Activated CD4-positive, alpha-beta T cell treated with anti-CD3 and anti-CD28 coated beads, Interleukin-2, amount 10 ng/mL, durations not matched to agents 24 days and 14 days (primary cell): ENCODE measurements at regions not wholly inside any gene's neighbourhood (a gene's known extent, or its start where the extent isn't known, plus 50 kb on each side); places are given as distances from the start of the nearest gene placed in this dataset.

Experiments
- DNase-seq: peaks from one replicate; pipeline ENCODE4 v3.0.0; 2022
- H3K27ac Mint-ChIP-seq: one replicate; pipeline ENCODE4 v1.8.0; 2022; ENCODE audit warnings: mild to moderate bottlenecking, mixed read lengths
- H3K27me3 Mint-ChIP-seq: one replicate; pipeline ENCODE4 v1.8.0; 2022; ENCODE audit warnings: mixed read lengths
- H3K36me3 Mint-ChIP-seq: one replicate; pipeline ENCODE4 v1.8.0; 2022; ENCODE audit warnings: low read depth, mild to moderate bottlenecking, mixed read lengths
- H3K4me1 Mint-ChIP-seq: one replicate; pipeline ENCODE4 v1.8.0; 2021; ENCODE audit warnings: mixed read lengths
- H3K4me3 Mint-ChIP-seq: one replicate; pipeline ENCODE4 v1.8.0; 2022; ENCODE audit warnings: mild to moderate bottlenecking, moderate library complexity, mixed read lengths
- H3K9me3 Mint-ChIP-seq: one replicate; pipeline ENCODE4 v1.8.0; 2021; ENCODE audit warnings: mixed read lengths
- intact Hi-C: fragments of 100-400 bp; cut with micrococcal nuclease; formaldehyde crosslinking; loops from one replicate; pipeline ENCODE4 v1.15.1; 2023

DNA sequence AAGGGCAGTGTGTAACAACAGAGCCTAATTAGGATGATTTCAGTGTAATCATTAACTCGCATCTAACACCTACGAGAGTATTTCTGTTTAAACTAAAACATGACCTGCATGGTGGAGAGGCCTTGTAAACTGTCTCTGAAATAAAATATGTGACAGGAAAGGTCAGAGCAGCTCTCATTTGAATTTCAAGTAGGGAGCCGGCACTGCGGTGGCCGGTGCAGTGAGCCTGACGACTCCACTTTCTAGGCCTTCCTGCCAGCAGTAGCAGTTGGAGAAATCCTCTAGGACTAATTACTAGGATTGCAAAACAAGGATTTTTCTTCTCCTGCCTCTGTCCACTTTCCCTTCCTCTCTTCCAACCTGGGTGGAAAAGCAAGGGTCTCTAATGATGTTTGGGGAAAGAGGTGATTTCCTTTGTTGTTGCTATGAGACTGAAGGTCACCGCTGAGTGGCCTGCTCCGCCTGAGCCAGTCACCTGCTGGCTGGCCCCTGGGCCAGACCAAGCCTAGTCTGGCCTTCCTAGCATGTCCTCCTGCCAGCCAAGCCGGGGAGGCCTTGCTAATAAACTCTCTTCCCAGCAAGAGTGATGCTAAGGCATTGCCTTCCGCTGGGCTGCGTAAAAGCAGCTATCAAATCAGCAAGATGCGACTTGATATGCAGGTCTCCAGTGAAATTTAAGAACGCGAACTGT lies 245.7 kb downstream of the PSAT1 start:
- no peaks in the 10 kb centered on the region for H3K9me3 Mint-ChIP-seq
- H3K4me3 Mint-ChIP-seq: no peak overlapping the region
- H3K27me3 Mint-ChIP-seq: no peaks in the 10 kb centered on the region
- no peak for DNase-seq
- no peak overlapping the region for H3K27ac Mint-ChIP-seq
- H3K4me1 Mint-ChIP-seq: no peaks in the 10 kb centered on the region
- intact Hi-C loops: no loop called here
- no peaks in the 10 kb centered on the region for H3K36me3 Mint-ChIP-seq

DNA sequence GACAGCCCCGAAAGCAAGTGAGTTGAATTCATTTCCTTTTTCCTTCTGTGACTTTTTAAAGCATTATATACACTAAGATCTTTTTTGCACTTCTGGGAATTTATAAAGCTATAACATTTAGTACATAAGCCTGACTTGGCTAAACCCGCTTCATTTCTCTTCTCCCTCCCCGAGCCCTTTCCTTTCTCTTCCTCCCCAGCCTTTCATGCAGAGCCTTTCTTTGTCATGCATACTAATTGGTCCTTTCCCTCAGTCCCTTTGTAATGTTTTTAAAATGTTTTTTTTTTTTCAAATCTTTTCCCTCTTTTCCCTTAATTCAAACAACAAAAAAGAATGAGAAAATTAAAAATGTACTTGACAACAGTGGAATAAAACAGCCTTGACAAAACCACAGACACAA lies 246.4 kb downstream of the PSAT1 start:
- intact Hi-C loops: no loop called here
- H3K27ac Mint-ChIP-seq: no peak overlapping the region
- no peaks in the 10 kb centered on the region for H3K36me3 Mint-ChIP-seq
- no peak for DNase-seq
- no peaks in the 10 kb centered on the region for H3K9me3 Mint-ChIP-seq
- H3K4me1 Mint-ChIP-seq: no peaks in the 10 kb centered on the region
- H3K4me3 Mint-ChIP-seq: no peak overlapping the region
- H3K27me3 Mint-ChIP-seq: no peaks in the 10 kb centered on the region

GRCh38 chr9:78544230-78544629 lies 247.3 kb downstream of the PSAT1 start:
- H3K4me1 Mint-ChIP-seq: no peaks in the 10 kb centered on the region
- intact Hi-C loops: no loop called here
- no peaks in the 10 kb centered on the region for H3K27me3 Mint-ChIP-seq

GRCh38 chr9:78547831-78548230 lies 250.9 kb downstream of the PSAT1 start:
- Mint-ChIP-seq H3K4me3 (no peak overlapping the region), H3K9me3 (no peaks in the 10 kb centered on the region), H3K36me3 (no peaks in the 10 kb centered on the region), H3K27ac (no peak overlapping the region), H3K4me1 (no peaks in the 10 kb centered on the region), H3K27me3 (no peaks in the 10 kb centered on the region)
- intact Hi-C loops: no loop called here
- no peak for DNase-seq

More at GRCh38 chr9:78544230-78544629, 247.3 kb downstream of the PSAT1 start:
- DNase-seq: no peak
- no peak overlapping the region for H3K27ac Mint-ChIP-seq
- no peak overlapping the region for H3K4me3 Mint-ChIP-seq
- H3K9me3 Mint-ChIP-seq: no peaks in the 10 kb centered on the region
- H3K36me3 Mint-ChIP-seq: no peaks in the 10 kb centered on the region

- Mint-ChIP-seq H3K4me1 (no peaks in the 10 kb centered on the region), H3K36me3 (no peaks in the 10 kb centered on the region), H3K9me3 (no peaks in the 10 kb centered on the region), H3K4me3 (no peak overlapping the region), H3K27me3 (no peaks in the 10 kb centered on the region), H3K27ac (no peak overlapping the region)
- DNase-seq: no peak
- intact Hi-C loops: no loop called here
Observed at GRCh38 chr9:78548670-78549069, 251.7 kb downstream of the PSAT1 start.

GRCh38 chr9:78549711-78550110 lies 252.8 kb downstream of the PSAT1 start:
- H3K27me3 Mint-ChIP-seq: no peaks in the 10 kb centered on the region
- H3K4me1 Mint-ChIP-seq: no peaks in the 10 kb centered on the region
- DNase-seq: no peak
- H3K27ac Mint-ChIP-seq: no peak overlapping the region
- no peaks in the 10 kb centered on the region for H3K9me3 Mint-ChIP-seq
- H3K36me3 Mint-ChIP-seq: no peaks in the 10 kb centered on the region
- no peak overlapping the region for H3K4me3 Mint-ChIP-seq
- intact Hi-C loops: no loop called here

GRCh38 chr9:78552802-78553201 lies 255.9 kb downstream of the PSAT1 start:
- H3K36me3 Mint-ChIP-seq: no peaks in the 10 kb centered on the region
- no peak overlapping the region for H3K27ac Mint-ChIP-seq
- intact Hi-C loops: no loop called here

GRCh38 chr9:78557540-78557939 lies 260.6 kb downstream of the PSAT1 start:
- Mint-ChIP-seq H3K27ac (no peak overlapping the region), H3K9me3 (no peaks in the 10 kb centered on the region), H3K4me1 (no peaks in the 10 kb centered on the region), H3K27me3 (no peaks in the 10 kb centered on the region), H3K36me3 (no peaks in the 10 kb centered on the region), H3K4me3 (no peak overlapping the region)
- DNase-seq: no peak
- intact Hi-C loops: no loop called here

More at GRCh38 chr9:78552802-78553201, 255.9 kb downstream of the PSAT1 start:
- Mint-ChIP-seq H3K9me3 (no peaks in the 10 kb centered on the region), H3K4me1 (no peaks in the 10 kb centered on the region), H3K27me3 (no peaks in the 10 kb centered on the region), H3K4me3 (no peak overlapping the region)
- no peak for DNase-seq

- DNase-seq: no peak
- Mint-ChIP-seq H3K9me3 (no peaks in the 10 kb centered on the region), H3K4me1 (no peaks in the 10 kb centered on the region), H3K36me3 (no peaks in the 10 kb centered on the region), H3K27ac (no peak overlapping the region), H3K4me3 (no peak overlapping the region), H3K27me3 (no peaks in the 10 kb centered on the region)
- intact Hi-C loops: no loop called here
Observed at GRCh38 chr9:78559449-78559885, 262.5 kb downstream of the PSAT1 start.

- H3K9me3 Mint-ChIP-seq: no peaks in the 10 kb centered on the region
- no peaks in the 10 kb centered on the region for H3K27me3 Mint-ChIP-seq
- no peak overlapping the region for H3K4me3 Mint-ChIP-seq
- no peaks in the 10 kb centered on the region for H3K36me3 Mint-ChIP-seq
- H3K4me1 Mint-ChIP-seq: no peaks in the 10 kb centered on the region
- intact Hi-C loops: no loop called here
- H3K27ac Mint-ChIP-seq: no peak overlapping the region
- DNase-seq: no peak
Observed at GRCh38 chr9:78562021-78562420, 265.1 kb downstream of the PSAT1 start.

- no peak for DNase-seq
- Mint-ChIP-seq H3K27me3 (no peaks in the 10 kb centered on the region), H3K27ac (no peak overlapping the region), H3K4me1 (no peaks in the 10 kb centered on the region), H3K36me3 (no peaks in the 10 kb centered on the region), H3K4me3 (no peak overlapping the region), H3K9me3 (no peaks in the 10 kb centered on the region)
- intact Hi-C loops: no loop called here
Observed at GRCh38 chr9:78563269-78563668, 266.3 kb downstream of the PSAT1 start.

DNA sequence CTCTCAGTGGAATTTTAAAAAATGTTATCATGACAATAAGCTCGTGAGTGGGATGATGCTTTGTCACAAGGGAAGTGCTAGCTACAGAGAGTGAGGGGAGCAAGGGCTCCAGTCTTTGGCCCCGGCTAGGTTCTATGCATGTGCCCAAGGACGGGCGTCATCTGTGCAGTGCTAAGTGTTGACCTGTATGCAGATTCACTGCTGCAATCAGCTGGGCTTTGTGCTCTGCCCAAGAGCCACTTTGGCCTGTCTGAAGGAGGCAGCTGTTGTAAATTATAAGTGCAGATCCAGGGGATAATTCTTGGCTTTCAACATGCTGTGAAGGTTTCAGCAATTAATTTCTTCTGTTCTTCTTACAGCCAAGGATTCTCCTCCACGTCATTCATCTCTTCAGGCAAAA lies 268.6 kb downstream of the PSAT1 start:
- H3K27me3 Mint-ChIP-seq: no peaks in the 10 kb centered on the region
- DNase-seq: no peak
- H3K9me3 Mint-ChIP-seq: no peaks in the 10 kb centered on the region
- H3K36me3 Mint-ChIP-seq: no peaks in the 10 kb centered on the region
- no peak overlapping the region for H3K4me3 Mint-ChIP-seq
- intact Hi-C loops: no loop called here
- no peak overlapping the region for H3K27ac Mint-ChIP-seq
- H3K4me1 Mint-ChIP-seq: no peaks in the 10 kb centered on the region

DNA sequence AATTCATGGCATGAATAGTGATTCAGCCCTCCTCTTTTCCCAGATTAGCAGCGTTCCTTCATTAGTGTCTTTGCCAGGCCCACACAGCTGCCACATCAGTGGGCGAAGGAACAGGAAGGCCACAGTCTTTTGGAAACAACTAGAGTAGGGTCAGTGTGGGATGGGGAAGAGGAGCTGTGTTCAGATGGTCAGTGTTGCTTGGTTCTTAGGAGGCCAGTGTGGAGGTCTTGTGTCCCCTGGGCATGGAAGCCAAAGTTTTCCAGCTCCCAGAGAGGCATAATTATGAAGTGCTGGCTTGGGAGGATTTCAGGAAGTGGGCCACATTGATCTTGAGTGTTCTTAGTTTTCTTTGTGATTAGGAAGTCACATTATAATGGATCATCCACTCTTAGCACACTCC lies 269.6 kb downstream of the PSAT1 start:
- H3K27me3 Mint-ChIP-seq: no peaks in the 10 kb centered on the region
- intact Hi-C loops: no loop called here
- no peaks in the 10 kb centered on the region for H3K9me3 Mint-ChIP-seq
- H3K4me1 Mint-ChIP-seq: no peaks in the 10 kb centered on the region
- no peak for DNase-seq
- no peaks in the 10 kb centered on the region for H3K36me3 Mint-ChIP-seq
- H3K4me3 Mint-ChIP-seq: no peak overlapping the region
- H3K27ac Mint-ChIP-seq: no peak overlapping the region

DNA sequence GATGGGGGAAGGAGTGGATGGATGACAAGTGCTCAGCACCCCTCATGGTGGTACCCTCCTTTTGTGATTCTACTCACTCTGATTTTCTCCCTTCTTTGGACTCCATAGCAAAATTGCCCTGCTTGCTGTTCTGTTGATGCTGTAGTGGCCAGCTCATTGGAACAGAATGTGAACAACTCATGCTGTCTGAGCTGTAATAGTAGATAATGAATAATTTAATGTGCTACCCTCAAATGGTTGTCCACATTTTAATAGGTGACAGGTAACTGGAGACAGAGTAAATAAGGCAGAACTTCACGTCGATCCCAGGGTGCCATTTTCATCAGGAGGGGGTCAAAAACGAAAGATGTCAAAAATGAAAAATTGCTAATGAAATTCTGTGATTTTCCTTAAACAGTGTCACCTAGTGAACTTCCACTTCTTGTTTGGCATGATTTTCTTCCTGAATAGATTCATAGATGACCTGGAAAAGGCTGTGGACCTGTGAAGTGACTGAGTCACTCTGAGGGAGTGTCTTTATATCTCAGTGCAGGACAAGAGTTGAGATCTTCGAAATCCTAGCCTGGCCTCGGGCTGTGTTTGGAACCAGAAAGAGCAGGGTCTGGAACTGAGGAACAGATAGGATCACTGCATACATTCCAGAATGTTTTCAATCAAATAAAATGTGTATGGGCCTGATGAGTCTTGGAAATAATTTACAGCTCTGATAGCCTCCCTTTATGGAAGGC lies 270.2 kb downstream of the PSAT1 start:
- H3K36me3 Mint-ChIP-seq: no peaks in the 10 kb centered on the region
- no peak overlapping the region for H3K4me3 Mint-ChIP-seq
- no peaks in the 10 kb centered on the region for H3K9me3 Mint-ChIP-seq
- no peaks in the 10 kb centered on the region for H3K4me1 Mint-ChIP-seq
- no peak overlapping the region for H3K27ac Mint-ChIP-seq
- H3K27me3 Mint-ChIP-seq: no peaks in the 10 kb centered on the region
- DNase-seq: no peak
- intact Hi-C loops: no loop called here

DNA sequence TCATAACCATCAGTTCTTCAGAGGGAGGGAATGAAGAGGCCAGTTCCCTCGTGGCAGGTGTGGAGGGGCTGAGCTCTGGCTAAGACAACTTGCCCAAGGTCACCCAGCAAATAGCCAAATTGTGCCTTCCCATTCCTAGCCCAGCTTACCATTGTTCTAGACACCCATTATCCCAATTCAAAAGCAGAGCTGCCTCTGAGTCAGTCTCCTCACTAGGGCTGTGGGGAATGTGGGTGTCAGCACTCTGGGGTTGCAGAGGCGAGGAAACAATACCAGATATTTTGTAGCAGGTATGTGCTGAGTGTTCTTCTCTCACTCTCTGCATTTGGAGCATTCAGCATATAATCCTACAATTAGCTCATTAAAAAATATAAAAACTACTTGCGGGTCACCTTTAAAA lies 270.8 kb downstream of the PSAT1 start:
- intact Hi-C loops: no loop called here
- no peak for DNase-seq
- Mint-ChIP-seq H3K9me3 (no peaks in the 10 kb centered on the region), H3K27ac (no peak overlapping the region), H3K4me3 (no peak overlapping the region), H3K36me3 (no peaks in the 10 kb centered on the region), H3K4me1 (no peaks in the 10 kb centered on the region), H3K27me3 (no peaks in the 10 kb centered on the region)
